GM18870 (cell line): ENCODE measurements at regions not wholly inside any gene's neighbourhood (a gene's known extent, or its start where the extent isn't known, plus 50 kb on each side); places are given as distances from the start of the nearest gene placed in this dataset.
"Not testable (repeated sequence)": the region's sequence is repeated elsewhere in the genome, so short reads cannot be mapped to it uniquely, and the experiment has no call there.

Source experiments
- ATAC-seq: cut with Tn5 transposase; IDR thresholded peaks from one replicate; pipeline ENCODE4 v1.9.1; 2021; ENCODE audit warnings: moderate library complexity; ENCODE audit not compliant: unreplicated experiment

DNA sequence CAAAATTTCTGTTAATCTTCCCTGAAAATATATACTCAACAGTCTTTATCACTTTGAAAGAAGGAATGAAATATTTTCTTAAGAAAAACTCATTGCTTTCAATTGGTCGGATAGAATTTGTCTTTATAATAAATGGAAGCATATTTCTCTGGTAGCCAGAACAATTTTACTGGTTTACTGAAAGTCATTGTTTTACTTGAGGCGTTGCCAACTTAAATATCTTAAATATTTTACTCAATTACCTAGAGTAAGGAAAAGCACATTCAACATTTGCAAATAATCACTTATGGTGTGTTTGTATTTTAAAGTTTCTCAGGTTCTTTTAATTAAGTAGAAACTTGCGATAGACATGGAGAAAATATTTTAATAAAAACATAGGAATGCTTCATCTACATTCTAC lies 1181.7 kb downstream of the EFNA5 start:
- no peak for ATAC-seq

DNA sequence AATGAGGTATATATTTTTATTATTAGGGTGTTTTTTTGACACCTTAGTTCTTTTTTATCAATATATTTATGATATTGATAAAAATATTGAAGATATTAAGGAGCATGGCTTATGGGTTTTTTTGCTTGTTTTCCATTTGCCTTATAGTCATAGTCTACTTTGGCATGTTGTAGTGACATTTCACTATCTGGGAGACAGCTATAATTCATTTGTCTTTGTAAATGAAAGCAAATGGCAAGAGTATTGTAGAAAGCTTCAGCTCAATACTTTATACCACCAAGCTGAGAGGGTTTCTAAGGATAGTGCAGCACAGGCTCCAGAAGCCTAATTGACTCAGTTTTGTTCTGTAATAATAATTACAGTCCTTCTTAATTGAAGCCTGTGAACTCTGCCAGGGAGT lies 1182.3 kb downstream of the EFNA5 start:
- ATAC-seq = no peak

DNA sequence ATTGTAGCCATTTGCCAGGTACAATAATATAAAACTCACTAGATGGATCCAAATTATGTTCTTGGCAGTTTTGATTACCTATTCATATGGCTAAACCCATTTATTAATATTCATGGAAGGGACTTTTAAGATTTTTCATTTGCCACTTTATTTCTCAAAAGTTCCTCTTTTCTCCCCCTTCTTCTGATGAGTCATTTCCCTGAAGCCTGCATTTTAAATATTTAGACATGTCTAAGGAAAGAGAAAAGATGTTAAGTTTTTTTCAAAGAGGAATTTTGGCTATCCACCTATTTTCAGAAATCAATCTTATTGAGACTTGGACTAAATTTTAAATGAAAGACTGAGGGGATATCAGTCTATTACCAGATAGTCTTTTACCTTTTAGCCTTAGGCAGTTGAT lies 1189.4 kb downstream of the EFNA5 start:
- ATAC-seq = no peak

DNA sequence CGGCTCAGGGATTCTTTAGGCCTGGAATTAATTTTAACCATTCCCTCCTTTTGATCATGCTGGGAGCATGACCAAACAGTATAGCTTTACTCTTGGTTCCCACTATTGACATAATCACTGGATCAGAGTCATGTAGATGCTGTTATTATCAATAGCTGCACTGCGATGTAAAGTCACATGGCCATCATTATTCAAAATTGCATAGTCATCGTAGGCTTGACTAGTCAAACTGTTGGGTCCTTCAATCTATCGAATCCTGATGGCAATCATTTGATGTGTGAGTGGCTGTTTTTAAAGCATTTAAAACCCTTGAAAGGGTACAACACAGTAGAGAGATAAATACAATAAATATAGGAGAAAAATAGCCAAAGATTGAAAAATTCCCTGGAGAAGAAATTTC lies 1194.1 kb downstream of the EFNA5 start:
- no peak for ATAC-seq

DNA sequence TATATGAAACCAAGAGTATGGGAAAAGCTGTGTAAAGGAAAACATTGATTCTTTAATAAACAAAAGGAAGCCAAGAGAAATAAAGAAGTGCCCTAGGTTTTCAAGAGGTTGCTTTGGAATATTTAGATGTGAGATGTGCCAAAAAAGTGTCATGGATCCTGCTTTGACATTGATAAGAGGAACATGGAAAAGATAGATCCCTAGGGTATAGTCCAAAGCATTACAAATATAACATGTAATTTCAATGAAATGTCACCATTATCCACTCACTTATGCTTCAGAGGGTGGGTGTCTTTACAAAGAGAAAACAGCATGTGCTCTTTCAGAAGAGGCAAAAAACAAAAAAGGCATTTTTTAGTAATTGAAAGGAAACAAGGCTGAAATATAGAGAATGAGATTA lies 1196.7 kb downstream of the EFNA5 start:
- ATAC-seq = no peak

DNA sequence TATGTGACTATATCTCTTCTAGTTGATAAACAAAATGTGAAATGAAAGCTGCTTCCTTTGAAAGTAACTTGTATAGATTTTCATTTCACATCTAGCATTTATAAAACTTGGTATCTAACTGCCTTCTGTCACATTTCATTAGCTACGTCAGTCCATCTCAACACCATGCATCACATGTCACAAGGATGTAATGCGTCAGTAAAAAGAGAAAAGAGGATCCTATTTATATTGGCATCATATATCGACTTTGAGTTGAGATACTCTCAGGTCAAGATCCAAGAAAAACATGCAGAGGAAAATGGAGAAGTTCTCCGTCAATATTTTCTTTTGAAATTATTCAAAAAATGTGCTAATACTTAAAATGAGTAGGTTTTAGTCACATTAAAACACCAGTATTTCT lies 1211.2 kb downstream of the EFNA5 start:
- no peak for ATAC-seq

DNA sequence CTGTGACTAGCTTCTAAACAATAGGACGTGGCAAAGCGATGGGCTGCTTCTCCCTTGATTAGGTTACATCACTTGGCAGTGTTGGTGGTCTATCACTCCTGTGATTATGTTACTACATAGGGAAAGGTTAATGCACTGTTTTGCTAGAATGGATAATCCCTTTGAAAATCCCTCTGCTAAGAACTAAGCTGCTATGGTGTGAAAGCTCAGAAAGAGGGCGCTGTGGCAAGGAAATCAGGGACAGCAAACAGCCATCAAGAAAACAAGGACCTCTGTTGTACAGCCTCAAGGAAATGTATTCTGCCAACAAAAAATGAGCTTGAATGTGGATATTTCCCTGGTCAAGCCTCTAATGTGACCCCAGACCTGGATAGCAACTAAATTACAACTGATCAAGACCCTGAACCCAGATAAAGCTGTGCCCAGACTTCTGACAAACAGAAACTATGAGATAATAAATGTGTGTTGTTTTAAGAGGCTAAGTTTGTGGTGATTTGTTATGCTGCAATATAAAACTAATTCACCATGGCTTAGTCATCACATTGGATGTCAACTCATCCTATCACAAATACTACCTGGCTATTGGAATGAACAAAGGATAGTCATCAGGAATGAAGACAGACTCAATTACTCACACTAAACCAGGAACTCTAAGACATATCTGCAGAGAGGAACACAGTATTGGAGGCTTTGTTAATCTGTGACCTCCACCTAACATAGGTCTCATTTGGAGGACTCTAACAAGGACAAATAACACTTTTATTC lies 1215.9 kb downstream of the EFNA5 start:
- no peak for ATAC-seq

DNA sequence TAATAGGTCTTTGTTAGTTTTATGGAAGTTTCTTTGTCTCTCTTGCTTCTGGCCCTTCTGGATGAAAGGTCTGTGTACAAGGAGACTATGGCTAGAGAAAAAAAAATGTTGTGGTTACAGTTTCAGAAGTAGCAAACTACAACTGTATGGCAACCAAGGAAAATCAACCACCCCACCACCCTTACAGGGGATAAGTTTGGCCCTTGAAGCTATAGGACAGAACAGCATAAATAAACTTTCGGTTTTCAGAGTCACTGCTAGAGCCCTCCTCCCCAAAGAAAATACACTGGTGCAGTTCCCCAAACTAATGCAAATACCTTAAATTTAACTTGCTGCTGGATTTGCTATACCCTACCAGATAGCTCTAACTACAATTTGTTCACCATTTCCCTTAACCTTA lies 1216.7 kb downstream of the EFNA5 start:
- no peak for ATAC-seq

DNA sequence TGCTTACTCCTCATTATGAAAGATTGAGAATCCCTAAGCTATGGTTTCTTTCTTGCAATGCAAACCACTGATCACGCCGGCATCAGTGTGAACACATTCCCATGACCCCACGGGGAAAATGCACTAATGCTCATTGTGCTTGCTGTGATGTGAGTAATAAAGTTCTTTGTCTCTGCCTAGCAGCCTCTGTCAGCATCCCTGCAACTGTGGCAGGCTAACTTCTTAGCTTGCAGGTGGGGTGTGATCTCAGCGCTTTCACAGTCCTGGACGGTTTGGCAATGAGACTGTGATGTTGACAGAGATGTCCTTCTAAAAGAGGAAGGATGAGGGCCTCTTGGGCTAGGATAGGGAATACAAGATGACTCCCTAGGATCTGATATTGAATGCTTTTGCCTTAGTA lies 1218.7 kb downstream of the EFNA5 start:
- ATAC-seq = no peak

DNA sequence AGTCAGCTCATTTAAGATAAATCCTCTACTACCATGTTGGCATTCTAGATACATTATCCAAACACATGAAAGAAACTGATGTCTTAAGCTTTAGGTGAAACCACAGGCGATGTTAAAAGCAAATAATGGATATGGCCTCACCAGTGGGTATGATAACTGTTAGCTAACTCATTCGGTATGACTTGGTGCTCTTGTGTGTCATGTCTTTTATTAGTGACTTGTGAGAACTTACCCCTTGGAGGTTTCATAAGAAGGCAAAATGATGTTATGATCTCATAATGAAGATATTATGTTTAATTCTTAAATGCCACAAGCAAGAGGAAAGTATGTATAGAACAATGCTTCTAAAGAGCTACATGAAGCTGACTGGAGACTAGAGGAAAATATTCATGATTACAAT lies 1227.0 kb downstream of the EFNA5 start:
- ATAC-seq = no peak

DNA sequence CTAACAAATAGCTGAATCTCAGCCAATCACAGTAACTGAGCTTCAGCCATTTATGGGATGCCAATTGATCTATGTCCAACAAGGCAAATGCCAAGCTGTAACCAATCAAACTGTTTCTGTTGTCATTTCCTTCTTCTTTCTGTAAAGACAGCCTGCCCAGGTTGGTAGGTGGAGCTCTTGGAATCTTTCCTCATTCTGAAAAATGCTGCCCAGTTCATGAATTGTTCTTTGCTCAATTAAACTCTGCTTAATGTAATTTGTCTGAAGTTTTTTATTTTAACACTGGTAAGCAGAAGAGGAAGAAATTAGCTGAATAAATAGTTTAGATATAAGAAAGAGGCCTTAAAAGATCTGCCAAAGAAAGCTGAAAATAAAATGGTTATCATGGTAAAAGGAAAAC lies 1235.6 kb downstream of the EFNA5 start:
- ATAC-seq = no peak

DNA sequence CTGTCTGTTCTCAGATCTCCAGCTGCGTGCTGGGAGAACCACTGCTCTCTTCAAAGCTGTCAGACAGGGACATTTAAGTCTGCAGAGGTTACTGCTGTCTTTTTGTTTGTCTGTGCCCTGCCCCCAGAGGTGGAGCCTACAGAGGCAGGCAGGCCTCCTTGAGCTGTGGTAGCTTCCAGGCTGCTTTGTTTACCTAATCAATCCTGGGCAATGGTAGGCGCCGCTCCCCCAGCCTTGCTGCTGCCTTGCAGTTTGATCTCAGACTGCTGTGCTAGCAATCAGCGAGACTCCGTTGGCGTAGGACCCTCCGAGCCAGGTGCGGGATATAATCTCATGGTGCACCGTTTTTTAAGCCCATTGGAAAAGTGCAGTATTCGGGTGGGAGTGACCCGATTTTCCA lies 1240.0 kb downstream of the EFNA5 start:
- ATAC-seq = not testable (repeated sequence)

DNA sequence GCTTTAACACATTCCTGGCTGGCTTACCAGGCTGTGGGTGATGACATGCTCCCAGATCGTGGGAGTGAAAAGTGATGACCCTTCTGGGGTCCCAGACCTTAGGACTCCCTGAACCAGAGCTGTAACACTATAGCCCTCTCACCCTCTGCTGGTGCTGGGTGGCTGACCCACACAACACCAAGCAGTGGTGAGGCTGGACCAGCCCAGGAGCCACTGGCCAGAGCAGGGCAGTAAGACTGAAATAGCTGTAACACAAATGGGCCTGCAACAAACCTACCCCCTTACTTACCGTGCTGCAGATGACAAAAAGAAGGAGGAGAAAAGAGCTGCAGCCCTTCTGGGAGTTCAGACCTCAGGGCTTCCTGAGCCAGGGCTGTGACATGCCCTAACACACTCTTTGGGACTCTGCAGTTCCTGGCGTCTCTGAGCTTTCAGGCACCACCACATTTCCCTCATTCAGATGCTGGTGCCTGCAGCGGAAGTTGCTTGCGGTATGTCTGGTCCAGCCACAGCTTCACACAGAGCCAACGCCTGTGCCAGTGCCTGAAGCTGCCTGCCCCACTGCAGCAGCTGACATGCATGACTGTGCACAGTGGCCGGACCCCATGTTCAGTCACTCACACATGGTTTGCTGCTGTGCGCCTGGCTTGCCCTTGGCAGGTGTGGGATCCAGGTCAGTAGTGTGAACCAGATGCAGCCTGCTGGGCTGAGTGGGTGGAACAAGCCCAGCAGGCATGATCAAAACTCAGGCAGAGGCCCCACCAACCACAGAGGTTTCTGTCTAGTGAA lies 1247.4 kb downstream of the EFNA5 start:
- no peak for ATAC-seq

DNA sequence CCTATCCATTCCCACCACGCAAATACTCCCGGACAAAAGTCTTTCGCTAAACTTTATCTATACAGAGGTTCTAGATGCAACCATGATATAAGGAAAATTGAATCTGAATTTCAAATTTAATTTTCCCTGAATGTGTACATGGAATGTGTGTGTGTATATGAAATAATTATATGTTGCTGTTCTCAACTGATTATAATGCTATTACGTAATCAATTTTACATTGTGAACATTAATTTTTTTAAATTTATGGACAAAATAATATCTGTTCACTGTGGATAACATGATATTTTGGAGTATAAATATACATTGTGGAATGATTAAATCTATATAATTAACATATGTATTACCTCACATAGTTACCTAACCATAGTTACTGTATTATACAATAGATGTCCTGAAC lies 1250.6 kb downstream of the EFNA5 start:
- no peak for ATAC-seq

DNA sequence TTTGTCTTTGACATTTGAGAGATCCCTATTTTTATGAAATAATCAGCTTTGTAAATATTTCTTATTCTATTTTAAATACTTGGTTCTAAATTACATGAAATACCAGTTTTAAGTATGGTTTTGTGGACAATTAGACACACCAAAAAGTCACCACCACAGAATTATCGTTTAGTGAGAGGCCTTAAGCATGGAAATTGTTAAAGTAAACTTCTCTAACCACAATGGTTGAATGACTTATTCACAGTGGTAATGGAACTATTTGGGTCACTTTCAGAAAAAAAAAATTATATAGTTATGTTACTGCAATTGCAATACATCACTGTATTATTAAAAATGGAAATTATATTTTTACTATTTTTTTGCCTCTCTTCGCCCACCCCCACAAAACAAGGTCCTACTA lies 1252.5 kb downstream of the EFNA5 start:
- ATAC-seq = no peak

DNA sequence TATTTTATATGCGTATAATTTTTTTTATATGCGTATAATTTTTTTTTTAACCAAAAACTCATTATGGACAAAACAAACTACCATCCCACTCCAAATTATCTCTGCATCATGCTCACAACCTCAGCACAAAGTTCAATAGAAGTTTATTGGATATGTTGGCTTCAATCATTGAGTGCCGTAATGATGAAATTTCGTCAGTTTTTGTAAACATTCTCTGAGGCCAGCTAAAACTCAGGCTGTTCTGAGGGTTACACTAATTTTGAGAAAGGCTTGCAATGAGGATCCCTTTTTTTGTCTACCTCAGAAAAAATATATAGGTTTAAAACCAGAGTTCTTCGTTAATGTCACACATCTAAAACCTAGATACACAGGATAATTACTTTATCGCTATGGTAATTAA lies 1253.2 kb downstream of the EFNA5 start:
- no peak for ATAC-seq

DNA sequence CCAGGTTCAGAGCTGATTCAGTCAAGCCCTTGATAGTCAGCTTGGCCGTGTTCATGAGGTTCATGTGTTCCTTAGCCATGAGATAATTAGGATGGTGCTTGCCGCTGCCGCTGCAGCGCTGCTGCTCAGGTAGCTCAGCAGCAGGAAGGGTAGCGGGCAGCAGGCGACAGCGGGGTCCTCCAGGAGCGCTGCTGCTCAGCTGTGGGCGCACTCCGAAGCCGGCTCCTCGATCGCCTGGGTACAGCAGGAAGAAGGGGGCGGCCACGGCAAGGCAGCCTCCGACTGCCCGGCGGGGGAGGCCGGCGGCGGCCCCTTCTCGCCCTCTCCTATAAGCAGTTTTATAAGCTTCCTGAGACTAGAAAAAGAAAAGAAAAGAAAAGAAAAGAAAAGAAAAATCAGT lies 1253.6 kb downstream of the EFNA5 start:
- no peak for ATAC-seq

DNA sequence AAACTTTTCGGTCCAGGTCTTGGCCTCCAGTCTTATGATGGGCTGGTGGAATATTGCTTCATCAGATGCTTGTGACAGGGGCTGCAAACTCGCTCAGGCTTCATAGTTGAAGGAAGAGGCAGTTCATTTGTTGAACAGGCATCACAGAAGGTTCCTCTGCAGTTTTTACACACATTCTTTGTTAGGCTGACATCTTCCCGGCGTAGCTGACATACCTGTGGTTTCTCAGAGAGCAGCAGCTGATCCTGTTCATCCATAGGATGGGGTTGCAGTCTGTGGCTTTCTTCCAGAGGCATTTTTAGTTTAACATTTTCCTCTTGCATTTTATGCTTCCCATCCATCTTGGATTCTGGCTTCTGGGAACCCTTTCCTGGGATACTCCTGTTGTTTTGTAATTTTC lies 1255.2 kb downstream of the EFNA5 start:
- ATAC-seq = no peak

DNA sequence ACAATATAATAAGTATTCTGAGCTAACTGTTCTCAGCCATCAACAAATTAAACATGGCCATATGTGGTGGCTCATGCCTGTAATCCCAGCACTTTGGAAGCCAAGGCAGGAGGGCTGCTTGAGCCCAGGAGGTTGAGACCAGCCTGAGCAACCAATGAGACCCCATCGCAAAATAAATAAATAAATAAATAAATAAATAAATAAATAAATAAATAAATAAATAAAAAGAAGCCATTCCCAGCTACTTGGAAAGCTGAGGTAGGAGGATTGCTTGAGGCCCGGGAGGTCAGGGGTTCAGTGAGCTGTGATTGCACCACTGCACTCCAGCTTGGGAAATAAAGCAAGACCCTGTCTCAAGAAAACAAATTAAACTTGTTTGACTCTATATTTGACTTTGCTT lies 1256.4 kb downstream of the EFNA5 start:
- ATAC-seq = no peak

DNA sequence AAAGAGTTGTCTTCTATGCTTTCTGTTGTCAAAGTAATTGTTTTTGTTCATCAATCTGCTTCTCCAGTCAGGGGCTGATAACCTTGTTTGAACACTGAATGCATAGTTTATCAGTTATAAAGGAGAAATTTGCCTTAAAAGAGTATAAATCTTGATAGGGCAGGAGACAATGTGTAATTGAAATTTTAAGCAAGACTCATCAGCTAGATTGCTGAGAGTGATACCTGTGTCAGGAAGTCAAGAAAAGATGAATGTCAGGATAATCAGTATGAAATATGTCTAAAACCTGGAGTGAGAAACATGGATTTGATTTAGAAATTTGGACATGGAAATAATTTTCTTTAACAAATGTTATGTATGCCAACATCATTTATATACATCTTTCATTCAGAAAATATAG lies 1258.1 kb downstream of the EFNA5 start:
- no peak for ATAC-seq

DNA sequence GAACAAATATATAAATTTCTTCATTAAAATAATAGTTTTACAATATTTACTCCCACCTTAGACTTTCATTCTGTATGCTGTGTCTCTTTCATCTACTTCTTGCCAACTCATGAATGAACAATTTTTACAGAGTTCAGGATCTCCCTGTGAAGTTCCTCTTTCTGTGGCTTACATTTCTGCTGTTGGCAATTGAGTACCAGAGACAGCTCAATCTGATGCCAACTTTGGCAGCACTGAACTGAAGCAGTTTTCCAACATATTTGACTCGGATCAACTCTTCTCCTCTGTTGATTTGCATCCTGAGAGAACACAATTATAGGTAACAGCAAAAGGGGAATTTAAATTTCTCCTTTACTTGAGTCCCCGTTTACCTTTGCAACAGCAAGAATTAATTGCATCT lies 1262.2 kb downstream of the EFNA5 start:
- no peak for ATAC-seq

DNA sequence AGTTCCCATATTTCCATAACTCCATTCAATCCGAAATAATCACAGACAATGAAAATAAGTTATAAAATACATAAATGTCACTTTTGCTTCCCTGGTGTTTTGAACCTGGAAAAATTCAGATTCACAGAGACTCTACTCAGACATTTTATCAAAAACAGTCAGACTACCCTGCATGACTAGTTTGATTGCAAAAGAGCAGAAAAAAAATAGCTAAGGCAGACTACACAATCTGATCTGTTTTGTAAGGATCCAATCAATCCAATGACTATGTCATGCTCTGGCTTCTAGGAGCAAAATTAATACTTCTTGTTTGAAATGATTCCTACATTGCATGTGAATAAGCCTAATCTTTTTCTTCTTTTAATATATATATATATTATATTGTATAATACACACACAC lies 1262.6 kb downstream of the EFNA5 start:
- no peak for ATAC-seq

DNA sequence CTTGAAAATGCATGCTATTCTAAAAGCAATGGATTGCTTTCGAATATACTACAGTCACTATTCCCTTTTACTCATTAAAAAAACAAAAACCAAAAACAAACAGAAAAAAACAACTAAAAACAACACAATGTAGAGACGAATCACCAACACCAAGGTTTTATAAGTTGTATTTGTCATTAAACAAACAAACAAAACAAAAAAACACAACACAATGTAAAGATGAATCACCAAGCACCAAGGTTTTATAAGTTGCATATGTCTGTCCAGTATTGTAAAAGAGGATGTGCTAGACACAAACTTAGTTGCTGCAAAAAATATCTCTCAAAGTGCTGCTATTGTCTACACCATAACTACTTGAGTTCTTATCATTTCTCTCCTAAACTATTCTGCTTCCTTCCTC lies 1269.2 kb downstream of the EFNA5 start:
- no peak for ATAC-seq
